GM21619 (cell line): ENCODE measurements at regions not wholly inside any gene's neighbourhood (a gene's known extent, or its start where the extent isn't known, plus 50 kb on each side); places are given as distances from the start of the nearest gene placed in this dataset.
"Not testable (repeated sequence)": the region's sequence is repeated elsewhere in the genome, so short reads cannot be mapped to it uniquely, and the experiment has no call there.

Experiments
- ATAC-seq: cut with Tn5 transposase; IDR thresholded peaks from one replicate; pipeline ENCODE4 v1.9.1; 2021; ENCODE audit not compliant: unreplicated experiment

DNA sequence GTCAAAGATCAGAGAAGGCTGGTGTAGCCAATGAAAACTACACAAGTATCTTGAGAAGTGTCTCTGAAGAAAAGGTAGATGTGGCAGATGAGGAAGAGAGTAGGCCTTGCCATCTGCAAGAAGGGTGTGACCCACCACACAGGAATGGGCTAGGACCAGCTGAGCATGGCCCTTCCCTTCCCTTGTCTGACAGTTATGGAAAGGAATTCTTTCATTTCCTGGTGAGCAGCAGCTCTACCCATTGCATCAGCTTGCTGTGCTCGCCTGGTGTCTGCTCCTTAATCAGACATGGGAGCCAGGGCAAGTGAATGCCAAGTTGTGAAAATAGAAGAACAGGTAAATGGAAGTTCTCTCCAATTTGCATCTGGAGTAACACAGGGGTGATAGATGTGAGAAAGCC, 145.2 kb upstream of the KRR1 start:
- ATAC-seq, result no peak

GRCh38 chr12:75656210-75656609, 144.8 kb upstream of the KRR1 start:
- ATAC-seq, result no peak

DNA sequence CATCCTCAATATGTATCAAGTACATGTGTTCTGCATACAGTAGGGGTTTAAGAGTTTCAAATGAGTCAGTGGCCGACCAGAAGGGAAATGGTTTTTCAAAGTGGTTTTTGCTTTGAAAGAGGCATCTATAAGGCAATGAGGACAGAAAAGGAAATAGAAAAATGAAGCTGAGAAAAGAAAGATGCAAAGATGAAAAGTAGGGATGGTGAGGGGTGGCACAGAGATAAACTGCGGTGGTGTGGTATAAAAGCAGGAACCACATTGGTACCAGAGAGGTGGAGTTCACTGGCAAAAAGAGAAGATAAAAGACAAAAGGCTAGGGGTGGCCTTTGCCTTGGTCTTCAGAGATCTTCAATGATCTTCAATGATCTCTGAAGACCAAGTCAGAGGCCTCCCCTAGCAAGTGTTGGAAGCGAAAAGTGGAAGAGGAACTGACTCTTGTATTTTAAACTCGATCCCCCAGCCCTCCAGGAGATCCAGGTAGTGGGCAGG, 144.0 kb upstream of the KRR1 start:
- ATAC-seq, result peak; percentile 80

DNA sequence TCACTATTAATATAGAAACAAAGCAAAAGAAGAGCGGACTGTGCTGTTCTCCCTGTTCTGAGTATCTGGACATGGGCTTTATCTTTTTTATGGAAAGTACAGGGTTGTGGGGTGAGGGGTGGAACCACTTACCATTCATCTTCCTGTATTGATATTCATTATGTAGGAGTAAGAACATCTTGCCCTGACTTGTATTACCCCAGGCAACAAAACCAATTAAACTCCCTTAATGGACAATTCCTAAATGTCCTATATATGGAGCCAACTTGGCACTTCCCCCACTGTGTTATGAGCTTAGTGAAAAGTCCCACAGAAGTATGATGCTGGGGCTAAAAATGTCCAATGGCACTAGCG, 139.9 kb upstream of the KRR1 start:
- ATAC-seq, result no peak

DNA sequence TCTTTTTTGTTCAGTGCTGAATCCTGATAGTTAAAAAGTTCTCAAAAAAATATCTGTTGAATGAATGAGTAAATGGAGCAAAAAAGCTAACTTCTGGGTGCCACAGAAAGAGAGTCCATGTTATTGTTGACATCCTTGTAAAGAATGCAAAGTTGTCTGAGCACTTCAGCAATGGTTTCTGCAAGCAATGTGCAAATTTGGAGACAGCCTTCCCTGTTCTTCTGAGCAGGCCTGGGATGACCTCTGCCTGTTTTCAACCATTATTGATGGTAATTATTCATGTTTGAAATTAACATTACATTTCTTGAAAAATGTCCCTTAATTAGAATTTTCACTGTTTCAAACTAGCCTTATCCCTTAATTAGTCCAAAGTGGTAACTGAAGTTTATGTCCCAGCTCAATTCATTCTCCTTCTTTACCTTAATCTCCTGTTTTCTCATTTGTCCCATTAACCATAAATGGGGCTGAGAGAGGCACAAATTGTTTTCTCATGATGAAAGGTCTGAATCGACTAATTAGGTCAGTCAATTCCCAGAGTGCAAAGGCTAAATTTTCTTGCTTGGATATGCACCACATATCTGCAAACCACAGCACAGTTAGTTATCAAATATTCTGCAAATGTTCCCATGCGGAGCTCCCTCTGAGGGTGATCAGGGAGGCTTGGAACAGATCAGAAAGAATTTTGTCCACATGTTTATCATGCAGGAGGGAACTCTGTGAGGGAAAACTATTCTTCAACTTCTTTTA, 139.4 kb upstream of the KRR1 start:
- no peak for ATAC-seq

GRCh38 chr12:75650100-75650499, 138.7 kb upstream of the KRR1 start:
- ATAC-seq, result no peak

- no peak for ATAC-seq
Observed at GRCh38 chr12:75648856-75649255, 137.4 kb upstream of the KRR1 start.

DNA sequence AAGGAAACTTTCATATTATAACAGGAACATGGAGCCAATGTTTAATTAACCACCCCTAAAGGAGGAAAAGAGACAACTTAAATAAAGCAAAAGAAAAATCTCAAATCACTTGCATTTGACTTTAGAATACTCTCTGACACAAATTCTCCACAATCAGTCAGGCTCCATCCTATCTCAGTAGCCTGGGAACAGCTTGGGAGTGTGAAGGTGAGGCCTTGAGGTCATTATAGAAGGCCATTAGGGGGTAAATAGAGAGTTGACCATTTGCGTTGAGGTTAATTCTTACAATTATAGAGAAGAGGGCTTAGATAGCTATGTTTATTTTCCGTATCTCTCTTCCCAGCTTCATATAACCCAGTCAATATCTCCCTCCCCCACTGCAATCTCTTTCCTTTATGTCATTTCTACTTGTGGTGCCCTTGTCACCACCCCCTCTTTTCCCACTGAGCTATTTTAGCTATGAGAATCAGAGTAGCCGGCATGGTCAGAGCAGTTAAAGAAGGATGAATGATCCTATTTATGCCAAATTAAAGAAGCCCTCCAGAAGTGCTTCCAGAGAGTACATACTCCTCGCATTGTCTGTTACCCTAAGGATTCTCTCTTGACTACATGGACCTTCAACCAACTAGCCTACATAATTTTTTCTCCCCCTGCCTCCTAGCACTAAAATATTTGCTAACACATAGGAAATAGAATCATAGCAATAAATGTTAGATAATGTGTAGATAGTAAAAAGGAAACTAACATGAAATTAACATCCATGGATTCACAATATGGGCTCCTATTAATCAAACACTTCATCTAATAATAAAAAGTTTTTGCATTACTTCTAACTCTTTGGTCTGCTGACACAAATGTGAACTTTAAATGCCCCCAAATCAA, 135.2 kb upstream of the KRR1 start:
- no peak for ATAC-seq

DNA sequence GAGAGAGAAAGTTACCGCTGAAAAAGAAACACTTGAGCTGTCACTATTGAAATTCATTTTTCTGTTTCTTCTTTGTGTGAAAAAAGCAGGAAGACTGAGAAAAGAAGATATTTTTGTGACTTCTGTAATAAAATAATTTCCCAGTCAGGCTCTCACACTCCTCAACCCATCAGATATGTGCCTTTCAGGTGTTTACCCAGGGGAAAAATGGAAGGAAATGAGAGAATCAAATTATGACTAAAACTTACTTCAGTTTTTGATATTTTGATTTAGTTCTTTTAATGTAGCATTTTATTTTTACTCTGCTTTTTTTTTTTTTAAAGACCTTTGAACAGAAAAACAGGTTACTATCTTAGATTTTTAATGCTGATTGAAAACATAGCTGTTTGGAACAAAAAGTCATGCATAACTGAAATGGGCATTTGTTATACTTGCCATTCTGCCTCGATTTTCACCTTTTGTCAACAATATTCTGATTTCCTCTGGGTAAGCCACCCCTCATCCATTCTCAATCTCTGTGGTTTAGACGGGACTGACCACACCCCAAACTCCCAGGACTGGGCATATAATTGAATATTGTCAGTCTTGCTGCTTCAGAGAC, 133.2 kb upstream of the KRR1 start:
- no peak for ATAC-seq

GRCh38 chr12:75643119-75643518, 131.7 kb upstream of the KRR1 start:
- not testable (repeated sequence) for ATAC-seq

GRCh38 chr12:75642226-75642625, 130.8 kb upstream of the KRR1 start:
- no peak for ATAC-seq

DNA sequence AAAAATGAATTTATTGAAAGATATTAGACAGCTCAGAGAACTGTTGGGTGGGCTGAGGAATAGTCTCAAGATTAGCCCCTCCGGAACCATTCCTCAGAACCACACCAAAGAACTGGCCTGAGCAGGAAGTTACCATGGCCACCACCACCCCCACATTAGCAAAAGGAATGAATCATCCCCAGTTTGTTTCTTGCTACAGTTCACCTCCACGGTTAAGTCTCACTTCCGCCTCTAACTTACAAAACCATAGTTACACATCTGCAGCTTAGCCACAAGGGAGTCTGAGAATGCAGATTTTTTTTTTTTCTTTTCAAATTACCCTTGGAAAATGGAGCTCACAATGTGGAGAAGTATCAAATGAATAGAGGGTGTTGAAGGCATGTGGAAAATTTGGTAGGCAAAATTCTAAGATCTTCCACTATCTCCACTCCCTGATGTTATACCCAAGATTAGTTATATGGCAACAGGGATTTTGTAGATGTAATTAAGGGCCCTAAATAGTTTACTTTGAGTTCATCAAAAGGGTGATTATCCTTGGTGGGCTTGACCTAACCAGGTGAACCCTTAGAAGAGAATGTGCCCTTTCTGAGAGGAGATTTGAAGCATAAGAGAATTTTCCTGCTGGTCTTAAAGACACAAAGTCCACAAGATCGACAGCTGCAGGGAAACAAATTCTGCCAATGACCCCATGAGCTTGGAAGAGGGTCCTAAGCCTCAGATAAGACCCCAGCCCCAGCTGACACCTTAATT, 129.8 kb upstream of the KRR1 start:
- ATAC-seq, result peak; percentile 99

DNA sequence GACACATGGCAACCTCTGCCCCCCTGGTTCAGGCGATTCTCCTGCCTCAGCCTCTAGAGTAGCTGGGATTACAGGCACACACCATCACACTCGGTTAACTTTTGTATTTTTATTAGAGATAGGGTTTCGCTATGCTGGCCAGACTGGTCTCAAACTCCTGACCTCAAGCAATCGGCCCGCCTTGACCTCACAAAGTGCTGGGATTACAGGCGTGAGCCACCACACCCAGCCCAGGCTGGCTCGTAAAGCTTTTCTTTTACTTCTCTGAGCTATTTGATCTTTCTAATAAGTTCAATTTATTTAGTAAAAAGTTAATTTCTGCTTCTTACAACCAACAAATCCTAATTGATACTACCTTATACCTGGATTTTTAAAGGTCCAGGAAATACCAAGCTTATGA, 127.4 kb upstream of the KRR1 start:
- no peak for ATAC-seq

DNA sequence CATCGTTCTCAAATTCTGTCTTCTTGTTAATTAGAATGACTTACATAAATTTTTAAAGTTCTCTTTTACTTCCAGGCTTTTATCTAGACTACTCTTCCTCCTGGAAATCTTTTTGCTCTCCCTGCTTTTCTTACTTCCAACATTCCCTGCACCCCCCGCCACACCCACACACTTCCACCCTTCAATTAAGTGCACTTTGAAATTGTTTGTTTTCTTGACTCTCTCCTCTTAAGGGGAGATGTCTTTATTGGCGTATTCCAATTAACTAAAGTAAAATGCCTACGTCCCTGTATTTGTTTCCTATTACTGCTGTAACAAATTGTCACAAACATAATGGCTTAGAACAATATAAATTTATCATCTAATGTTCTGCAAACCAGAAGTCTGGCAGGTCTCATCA, 125.2 kb upstream of the KRR1 start:
- no peak for ATAC-seq

- peak; percentile 85 for ATAC-seq
Observed at GRCh38 chr12:75635606-75636444, 124.4 kb upstream of the KRR1 start.

- ATAC-seq, result no peak
Observed at GRCh38 chr12:75634244-75635222, 123.1 kb upstream of the KRR1 start.

DNA sequence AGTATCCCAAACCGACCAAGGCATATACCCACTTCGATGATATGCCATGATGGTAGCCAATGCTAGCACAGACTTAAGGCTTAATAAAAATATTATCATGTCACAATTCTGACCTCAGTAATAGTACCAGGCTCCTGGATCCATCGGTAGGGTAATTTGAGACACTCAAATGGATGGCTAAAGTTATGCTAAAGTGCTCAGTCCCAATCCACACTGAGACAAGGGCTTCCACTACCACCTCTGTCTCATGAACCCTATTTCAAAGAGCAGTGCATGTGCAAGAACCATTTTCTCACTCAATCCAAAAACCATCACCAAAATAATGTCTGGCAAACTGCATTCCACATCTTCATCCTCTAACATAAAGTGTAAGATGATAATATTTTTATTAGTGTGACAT, 122.4 kb upstream of the KRR1 start:
- ATAC-seq, result no peak

GRCh38 chr12:75632442-75632841, 121.0 kb upstream of the KRR1 start:
- ATAC-seq, result no peak

DNA sequence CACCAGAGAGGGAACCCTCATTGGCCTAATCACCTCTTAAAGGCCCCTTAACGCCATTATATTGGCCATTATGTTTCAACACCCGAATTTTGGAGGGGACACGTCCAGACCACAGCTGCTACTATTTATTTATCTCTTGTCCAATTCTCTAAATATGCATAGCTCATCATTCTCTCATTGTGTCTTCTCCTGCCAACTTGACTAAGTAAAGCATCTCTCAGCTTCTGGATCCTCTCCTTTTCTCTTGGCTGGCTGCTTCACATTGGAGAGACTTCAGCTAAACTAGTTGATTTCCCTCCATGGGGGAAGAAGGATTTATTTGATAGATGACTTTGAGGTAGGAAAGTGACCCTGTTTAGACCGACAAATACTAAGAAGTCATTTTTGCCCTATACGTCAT, 120.4 kb upstream of the KRR1 start:
- no peak for ATAC-seq
